Lung (tissue), 11 donors: ENCODE measurements at regions not wholly inside any gene's neighbourhood (a gene's known extent, or its start where the extent isn't known, plus 50 kb on each side); places are given as distances from the start of the nearest gene placed in this dataset.

Experiments
- ATAC-seq: fragments of 200-7000 bp; cut with Tn5 transposase; one replicate; pipeline ENCODE4 v1.9.1; 2020; ENCODE audit warnings: moderate number of reproducible peaks; ENCODE audit not compliant: insufficient read depth, low FRiP score
- DNase-seq, 3 donors: peaks; one replicate each; pipeline ENCODE4 v3.0.0-alpha.2; 2013 to 2017
- H3K27ac ChIP-seq, 2 donors: one replicate each; pipeline ENCODE4 v1.5.1; 2013; ENCODE audit warnings: mild to moderate bottlenecking in 2 of 2, moderate library complexity in 2 of 2, control low read depth in 1 of 2, inconsistent platforms in 1 of 2, low read depth in 1 of 2, low read length in 1 of 2
- H3K27me3 ChIP-seq, 3 donors: one replicate each; pipeline ENCODE4 v1.5.1; 2013; ENCODE audit warnings: low read length in 2 of 3; ENCODE audit not compliant: control insufficient read depth in 3 of 3, insufficient read depth in 3 of 3
- H3K36me3 ChIP-seq, 4 donors: one replicate each; pipeline ENCODE4 v1.5.1; 2013; ENCODE audit warnings: low read length in 4 of 4, mild to moderate bottlenecking in 1 of 4, moderate library complexity in 1 of 4; ENCODE audit not compliant: control insufficient read depth in 4 of 4, insufficient read depth in 4 of 4
- H3K4me1 ChIP-seq, 5 donors: one replicate each; pipeline ENCODE4 v1.5.1; 2013; ENCODE audit warnings: low read length in 5 of 5, mild to moderate bottlenecking in 2 of 5, moderate library complexity in 1 of 5; ENCODE audit not compliant: control insufficient read depth in 5 of 5, insufficient read depth in 5 of 5
- H3K4me3 ChIP-seq: one replicate; pipeline ENCODE4 v1.5.1; 2013; ENCODE audit warnings: mild to moderate bottlenecking, control low read depth, moderate library complexity
- H3K9ac ChIP-seq, 2 donors: one replicate each; pipeline ENCODE4 v1.5.1; 2013; ENCODE audit warnings: low read length in 2 of 2, control low read depth in 1 of 2; ENCODE audit not compliant: insufficient read depth in 1 of 2
- H3K9me3 ChIP-seq, 4 donors: one replicate each; pipeline ENCODE4 v1.5.1; 2013; ENCODE audit warnings: low read length in 3 of 4, mild to moderate bottlenecking in 1 of 4, moderate library complexity in 1 of 4; ENCODE audit not compliant: control insufficient read depth in 4 of 4, insufficient read depth in 3 of 4
- CTCF ChIP-seq: IDR thresholded peaks from 2 replicates; pipeline ENCODE4 v1.5.1; 2012; ENCODE audit warnings: mild to moderate bottlenecking; ENCODE audit errors: control extremely low read depth, extremely low read depth
- WGBS, 2 donors: extraction: QIAGEN DNeasy Blood & Tissue Kit; methylation state at CpG; one replicate each; pipeline ENCODE4 v1.1.7; 2013; 5-methylcytosine and 5-hydroxymethylcytosine counted together
- donor health status: control.
- donor health status: control.
- donor health status: Bipolar disorder and iron deficiency.
- donor health status: healthy.
- donor health status: DM: yes; HTN: yes; CAD: no.

DNA sequence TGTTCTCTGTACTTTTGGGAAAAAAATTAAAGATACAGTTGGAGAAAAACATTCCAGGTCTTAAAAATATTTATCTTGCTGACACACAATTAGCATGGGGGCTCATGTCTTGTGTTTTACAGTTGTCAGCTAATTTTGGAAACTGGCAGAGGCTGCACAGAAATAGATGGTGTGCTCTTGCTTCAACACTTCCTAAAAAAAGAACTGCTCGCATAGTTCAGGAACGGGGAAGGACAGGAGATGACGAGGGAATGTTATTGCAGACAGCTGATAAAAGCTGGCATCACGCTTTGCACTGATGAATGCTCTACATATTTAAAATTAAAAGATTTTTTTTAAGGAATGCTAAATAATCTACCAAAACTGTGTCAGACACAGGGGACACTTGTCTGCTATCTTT, 103.5 kb upstream of the CELF2 start:
- 12 to 39% methylated on average over 4 of the region's 4 CpGs for WGBS, 2 donors
- Histone ChIP-seq H3K36me3 (no peaks in the 10 kb centered on the region), H3K4me3 (no peak overlapping the region), H3K27me3 (no peaks in the 10 kb centered on the region), H3K4me1 (peaks cover 4 to 48% (median 12%) of the 10 kb centered on the region in 5 donors), H3K9me3 (no peaks in the 10 kb centered on the region), H3K9ac (peak overlapping the region in 1 of 2 donors; percentile 66), H3K27ac (peak overlapping the region in 1 of 2 donors; percentile 84)
- no peak for TF ChIP-seq CTCF
- ATAC-seq, result no peak
- peak; percentile 51 to 86 (median 81) for DNase-seq

- Histone ChIP-seq H3K9ac (peak overlapping the region in 1 of 2 donors; percentile 17), H3K27ac (no peak overlapping the region), H3K4me3 (no peak overlapping the region), H3K27me3 (no peaks in the 10 kb centered on the region), H3K9me3 (no peaks in the 10 kb centered on the region), H3K4me1 (peaks cover 4 to 48% (median 12%) of the 10 kb centered on the region in 5 donors), H3K36me3 (peaks cover 0 to 3% (median 0%) of the 10 kb centered on the region in 4 donors)
- ATAC-seq (no peak), DNase-seq (peak in 1 of 3 donors; percentile 24)
- TF ChIP-seq CTCF, result no peak
These were observed 102.5 kb upstream of the CELF2 start for GRCh38 chr10:10915215-10915614.

- Histone ChIP-seq H3K27ac (no peak overlapping the region), H3K9ac (no peak overlapping the region), H3K9me3 (no peaks in the 10 kb centered on the region), H3K36me3 (peaks cover 0 to 3% (median 0%) of the 10 kb centered on the region in 4 donors), H3K27me3 (no peaks in the 10 kb centered on the region), H3K4me1 (peaks cover 1 to 41% (median 7%) of the 10 kb centered on the region in 5 donors), H3K4me3 (no peak overlapping the region)
- TF ChIP-seq CTCF, result no peak
- DNase-seq (no peak), ATAC-seq (no peak)
- WGBS, 2 donors, result 79 to 83% methylated on average over 1 of the region's 1 CpG
These were observed 100.6 kb upstream of the CELF2 start for GRCh38 chr10:10917031-10917430.

GRCh38 chr10:10919976-10920375, 97.7 kb upstream of the CELF2 start:
- Histone ChIP-seq H3K27me3 (no peaks in the 10 kb centered on the region), H3K9me3 (no peaks in the 10 kb centered on the region), H3K36me3 (peaks cover 0 to 3% (median 0%) of the 10 kb centered on the region in 4 donors), H3K27ac (no peak overlapping the region), H3K4me1 (peaks cover 1 to 25% (median 13%) of the 10 kb centered on the region in 5 donors), H3K4me3 (no peak overlapping the region), H3K9ac (no peak overlapping the region)
- TF ChIP-seq CTCF, result no peak
- DNase-seq (no peak), ATAC-seq (no peak)
- 69 to 96% methylated on average over 5 of the region's 5 CpGs for WGBS, 2 donors
